AG10803 (cell line): ENCODE measurements at regions not wholly inside any gene's neighbourhood (a gene's known extent, or its start where the extent isn't known, plus 50 kb on each side); places are given as distances from the start of the nearest gene placed in this dataset.

ENCODE experiments used
- DNase-seq: peaks from one replicate; pipeline ENCODE4 v3.0.0; 2010; ENCODE audit warnings: low read depth
- H3K4me3 ChIP-seq: 2 replicates; pipeline ENCODE4 v1.5.1; 2011; ENCODE audit warnings: mild to moderate bottlenecking, low read length, control low read depth
- CTCF ChIP-seq: conservative IDR thresholded peaks from 2 replicates; pipeline ENCODE4 v1.5.1; 2011; ENCODE audit warnings: mild to moderate bottlenecking, low read length, control low read depth, inconsistent platforms

DNA sequence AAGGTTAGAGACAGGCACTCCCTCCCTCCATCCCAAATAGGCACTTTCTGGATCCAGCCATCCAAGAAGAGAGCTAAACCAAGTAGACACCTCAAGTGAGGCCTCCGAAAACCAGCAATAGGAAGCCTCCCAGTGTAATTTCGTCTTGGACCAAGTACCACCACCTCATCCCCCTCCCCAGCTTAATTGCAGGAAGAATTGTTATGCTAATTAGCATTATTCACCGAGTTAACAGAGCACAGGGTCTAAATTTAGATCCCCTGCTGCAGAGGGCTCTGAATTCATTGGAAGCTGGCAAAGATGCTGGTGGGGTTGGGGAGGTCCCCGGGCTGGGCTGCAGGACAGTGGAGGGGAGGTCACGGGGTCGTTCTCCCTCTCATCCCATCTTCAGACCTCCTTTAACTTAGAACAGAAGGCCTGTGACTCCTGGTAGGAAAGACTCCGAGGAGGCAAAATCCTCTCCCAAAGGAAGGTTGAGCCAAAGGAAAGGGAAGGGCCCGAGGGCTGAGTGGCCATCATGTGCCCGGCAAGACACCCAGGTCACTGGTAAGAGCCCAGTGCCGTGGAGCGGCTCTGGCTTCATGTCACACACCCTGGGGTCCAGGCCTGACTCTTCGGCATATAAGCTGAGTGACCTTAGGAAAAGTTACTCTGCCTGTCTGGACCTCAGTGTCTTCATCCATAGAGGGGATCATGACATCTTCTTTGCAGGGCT is 209.2 kb upstream of the GRIK3 start:
- TF ChIP-seq CTCF, result no peak
- DNase-seq, result no peak
- H3K4me3 ChIP-seq, result no peak overlapping the region

- DNase-seq, result no peak
- no peak for TF ChIP-seq CTCF
- no peak overlapping the region for H3K4me3 ChIP-seq
These were observed 209.8 kb upstream of the GRIK3 start for GRCh38 chr1:37244083-37244480.

GRCh38 chr1:37244815-37245214 is 210.5 kb upstream of the GRIK3 start:
- H3K4me3 ChIP-seq, result no peak overlapping the region
- DNase-seq, result no peak
- no peak for TF ChIP-seq CTCF

DNA sequence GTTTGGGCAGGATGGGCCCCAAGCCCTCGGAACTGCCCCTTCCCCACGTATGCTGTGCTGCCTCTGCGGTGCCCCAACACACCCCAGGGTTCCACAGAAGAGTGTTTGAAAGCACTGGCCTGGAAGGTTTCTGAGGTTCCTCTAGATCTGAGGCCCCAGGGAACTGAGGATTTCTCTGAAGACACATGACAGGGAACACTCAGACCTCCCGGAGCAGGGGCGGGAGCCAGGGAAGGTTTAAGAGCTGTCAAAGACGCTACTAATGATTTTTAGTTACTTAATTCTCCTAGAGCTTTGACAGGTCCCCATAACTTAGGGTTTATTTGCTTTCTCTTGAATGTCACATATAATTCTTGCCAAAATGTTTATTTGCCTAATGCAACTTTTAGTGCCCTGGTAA is 212.3 kb upstream of the GRIK3 start:
- H3K4me3 ChIP-seq, result no peak overlapping the region
- TF ChIP-seq CTCF, result no peak
- DNase-seq, result no peak

GRCh38 chr1:37250371-37250770 is 216.1 kb upstream of the GRIK3 start:
- DNase-seq, result no peak
- no peak for TF ChIP-seq CTCF
- H3K4me3 ChIP-seq, result no peak overlapping the region

- no peak overlapping the region for H3K4me3 ChIP-seq
- no peak for DNase-seq
- TF ChIP-seq CTCF, result no peak
These were observed 219.1 kb upstream of the ZC3H12A start for GRCh38 chr1:37255136-37255795.

- no peak for DNase-seq
- no peak overlapping the region for H3K4me3 ChIP-seq
These were observed 218.5 kb upstream of the ZC3H12A start for GRCh38 chr1:37255868-37256267.

More at GRCh38 chr1:37255868-37256267, 218.5 kb upstream of the ZC3H12A start:
- no peak for TF ChIP-seq CTCF
